ENCODE measurements at regions not wholly inside any gene's neighbourhood (a gene's known extent, or its start where the extent isn't known, plus 50 kb on each side); places are given as distances from the start of the nearest gene placed in this dataset.

GRCh38 chr7:1357601-1358271, 101.5 kb downstream of the MICALL2 start:
- Histone ChIP-seq H3K4me3 (ENCODE audit: low read depth, low read length) (no peak overlapping the region), H3K27me3 (ENCODE audit: insufficient read depth, low read depth, severe bottlenecking) (no peaks in the 10 kb centered on the region), H3K36me3 (no peaks in the 10 kb centered on the region), H3K27ac (no peak overlapping the region), H3K9me3 (ENCODE audit: severe bottlenecking) (no peaks in the 10 kb centered on the region)
- TF ChIP-seq, protein P1, sequence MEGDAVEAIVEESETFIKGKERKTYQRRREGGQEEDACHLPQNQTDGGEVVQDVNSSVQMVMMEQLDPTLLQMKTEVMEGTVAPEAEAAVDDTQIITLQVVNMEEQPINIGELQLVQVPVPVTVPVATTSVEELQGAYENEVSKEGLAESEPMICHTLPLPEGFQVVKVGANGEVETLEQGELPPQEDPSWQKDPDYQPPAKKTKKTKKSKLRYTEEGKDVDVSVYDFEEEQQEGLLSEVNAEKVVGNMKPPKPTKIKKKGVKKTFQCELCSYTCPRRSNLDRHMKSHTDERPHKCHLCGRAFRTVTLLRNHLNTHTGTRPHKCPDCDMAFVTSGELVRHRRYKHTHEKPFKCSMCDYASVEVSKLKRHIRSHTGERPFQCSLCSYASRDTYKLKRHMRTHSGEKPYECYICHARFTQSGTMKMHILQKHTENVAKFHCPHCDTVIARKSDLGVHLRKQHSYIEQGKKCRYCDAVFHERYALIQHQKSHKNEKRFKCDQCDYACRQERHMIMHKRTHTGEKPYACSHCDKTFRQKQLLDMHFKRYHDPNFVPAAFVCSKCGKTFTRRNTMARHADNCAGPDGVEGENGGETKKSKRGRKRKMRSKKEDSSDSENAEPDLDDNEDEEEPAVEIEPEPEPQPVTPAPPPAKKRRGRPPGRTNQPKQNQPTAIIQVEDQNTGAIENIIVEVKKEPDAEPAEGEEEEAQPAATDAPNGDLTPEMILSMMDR (IDR thresholded peaks at IDR 0.05; ENCODE audit: low read depth, low read length) = no peak
- no peak for DNase-seq

DNA sequence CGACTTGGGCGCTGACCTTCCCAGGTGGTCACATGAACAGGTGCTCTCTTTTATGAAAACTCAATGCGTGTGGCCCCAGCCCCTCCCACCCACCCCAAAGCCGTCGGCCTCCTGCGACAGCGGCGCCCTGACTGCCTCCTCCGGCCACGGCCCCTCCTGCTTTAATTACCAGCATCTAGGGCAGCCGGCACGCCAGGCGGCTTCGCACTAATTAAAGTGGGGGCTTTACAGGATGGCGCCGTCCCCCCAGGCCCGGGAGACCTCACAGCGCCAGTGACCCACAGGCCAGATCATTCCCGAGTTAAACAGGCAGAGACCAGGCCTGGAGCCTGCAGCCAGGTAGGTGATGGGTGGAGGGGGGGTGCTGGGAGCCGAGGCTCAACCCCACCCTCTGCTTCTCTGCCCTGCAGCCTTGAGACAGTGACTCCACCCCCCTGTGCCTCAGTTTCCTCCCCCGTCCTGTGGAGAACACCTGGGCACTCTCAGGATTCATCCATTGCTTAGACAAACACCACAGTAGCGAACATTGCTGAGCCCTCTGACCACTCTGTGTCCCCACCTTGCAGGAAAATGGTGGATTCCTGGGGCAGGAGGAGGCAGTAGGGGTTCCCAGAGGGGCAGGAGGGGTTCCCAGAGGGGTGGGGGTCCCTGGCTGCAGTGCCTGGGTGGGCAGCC, 100.8 kb downstream of the MICALL2 start:
- Histone ChIP-seq H3K27me3 (ENCODE audit: insufficient read depth, low read depth, severe bottlenecking) (no peaks in the 10 kb centered on the region), H3K27ac (no peak overlapping the region), H3K36me3 (no peaks in the 10 kb centered on the region), H3K9me3 (ENCODE audit: severe bottlenecking) (no peaks in the 10 kb centered on the region), H3K4me3 (ENCODE audit: low read depth, low read length) (no peak overlapping the region)
- DNase-seq = no peak
- TF ChIP-seq, protein P1 (IDR thresholded peaks at IDR 0.05; ENCODE audit: low read depth, low read length) = no peak

DNA sequence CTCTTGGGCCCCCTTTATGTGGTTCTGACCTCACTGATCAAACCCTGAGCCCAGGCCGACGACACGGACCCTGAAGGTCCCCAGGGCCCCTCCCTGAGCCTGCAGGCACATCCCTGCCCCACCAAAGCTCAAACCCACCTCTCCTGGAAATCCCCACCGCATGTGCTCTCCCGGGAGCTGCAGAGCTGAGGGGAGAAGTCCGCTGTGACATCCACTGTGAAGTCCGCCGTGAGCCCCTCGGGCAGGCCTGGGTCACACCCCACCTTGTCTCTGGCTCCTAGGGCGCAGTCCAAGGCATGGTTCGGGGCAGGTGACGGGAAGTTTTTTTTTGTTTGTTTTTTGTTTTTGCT, 100.2 kb downstream of the MICALL2 start:
- Histone ChIP-seq H3K36me3 (no peaks in the 10 kb centered on the region), H3K4me3 (ENCODE audit: low read depth, low read length) (no peak overlapping the region), H3K27me3 (ENCODE audit: insufficient read depth, low read depth, severe bottlenecking) (no peaks in the 10 kb centered on the region), H3K27ac (no peak overlapping the region), H3K9me3 (ENCODE audit: severe bottlenecking) (no peaks in the 10 kb centered on the region)
- TF ChIP-seq, protein P1 (IDR thresholded peaks at IDR 0.05; ENCODE audit: low read depth, low read length) = no peak
- no peak for DNase-seq

GRCh38 chr7:1359681-1360485, 99.4 kb downstream of the MICALL2 start:
- no peaks in the 10 kb centered on the region for H3K9me3 ChIP-seq (ENCODE audit: severe bottlenecking)
- no peak overlapping the region for H3K4me3 ChIP-seq (ENCODE audit: low read depth, low read length)
- no peaks in the 10 kb centered on the region for H3K36me3 ChIP-seq
- no peak for DNase-seq
- H3K27ac ChIP-seq = no peak overlapping the region
- no peaks in the 10 kb centered on the region for H3K27me3 ChIP-seq (ENCODE audit: insufficient read depth, low read depth, severe bottlenecking)
- TF ChIP-seq, protein P1 (IDR thresholded peaks at IDR 0.05; ENCODE audit: low read depth, low read length) = no peak

- Histone ChIP-seq H3K4me3 (ENCODE audit: low read depth, low read length) (no peak overlapping the region), H3K27me3 (ENCODE audit: insufficient read depth, low read depth, severe bottlenecking) (no peaks in the 10 kb centered on the region), H3K36me3 (no peaks in the 10 kb centered on the region), H3K27ac (no peak overlapping the region), H3K9me3 (ENCODE audit: severe bottlenecking) (peaks cover 2% of the 10 kb centered on the region)
- TF ChIP-seq, protein P1 (IDR thresholded peaks at IDR 0.05; ENCODE audit: low read depth, low read length) = no peak
- no peak for DNase-seq
These were observed 98.7 kb downstream of the MICALL2 start for GRCh38 chr7:1360521-1360971.

Data from WERI-Rb-1 (cell line).